HG03378 (cell line): ENCODE measurements at regions not wholly inside any gene's neighbourhood (a gene's known extent, or its start where the extent isn't known, plus 50 kb on each side); places are given as distances from the start of the nearest gene placed in this dataset.

ENCODE experiments used
- ATAC-seq: cut with Tn5 transposase; IDR thresholded peaks from one replicate; pipeline ENCODE4 v1.9.1; 2021; ENCODE audit warnings: mild to moderate bottlenecking, moderate library complexity; ENCODE audit not compliant: unreplicated experiment

DNA sequence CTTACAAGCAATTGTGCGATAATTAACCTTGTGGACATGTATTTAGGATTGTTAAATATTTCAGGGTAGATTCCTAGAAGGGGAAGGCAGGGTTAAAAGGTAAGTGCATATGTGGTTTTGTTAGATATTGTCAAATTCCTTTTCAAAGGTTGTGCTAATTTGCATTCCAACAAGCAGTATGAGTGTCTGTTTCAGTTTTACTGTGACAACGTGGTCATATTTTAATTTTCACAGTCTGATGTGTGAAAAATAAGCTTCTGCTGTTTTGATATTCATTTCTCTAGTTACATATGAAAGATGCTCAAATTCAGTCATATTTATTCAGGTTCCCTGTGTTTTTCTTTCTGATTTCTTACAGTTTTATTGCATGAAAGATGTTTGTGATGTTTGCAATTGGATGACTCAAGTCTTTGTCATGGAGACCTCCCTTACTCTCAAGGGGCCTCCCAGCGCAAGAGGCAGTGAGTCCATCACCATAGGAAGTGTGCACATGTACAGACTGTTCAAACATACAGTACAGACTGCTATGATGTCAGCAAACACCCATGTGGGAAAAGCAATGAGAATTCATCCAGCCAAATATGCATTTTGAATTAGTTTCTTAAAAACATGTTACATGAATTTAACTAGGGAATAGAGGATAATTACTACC lies 310.8 kb downstream of the GALR1 start:
- peak; percentile 92 for ATAC-seq

DNA sequence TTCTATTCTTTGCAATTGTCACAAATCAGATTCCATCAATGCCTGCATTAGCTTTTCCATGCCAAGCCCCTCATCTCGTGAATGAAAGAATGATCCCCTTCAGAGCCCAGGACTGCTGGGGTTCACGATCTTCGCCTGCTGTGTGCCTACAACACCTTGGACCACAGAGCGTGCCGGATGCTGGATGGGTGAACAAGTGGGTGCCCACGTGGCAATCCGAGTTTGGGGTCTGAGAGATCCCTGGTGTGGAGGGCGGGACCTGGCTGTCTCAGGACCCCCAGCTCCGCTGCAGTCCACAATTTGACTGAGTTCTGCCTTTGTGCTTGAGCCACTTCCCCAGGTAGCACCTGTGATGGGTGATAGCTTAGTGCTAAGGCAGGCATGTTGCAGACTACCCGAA lies 317.0 kb downstream of the GALR1 start:
- ATAC-seq: no peak

DNA sequence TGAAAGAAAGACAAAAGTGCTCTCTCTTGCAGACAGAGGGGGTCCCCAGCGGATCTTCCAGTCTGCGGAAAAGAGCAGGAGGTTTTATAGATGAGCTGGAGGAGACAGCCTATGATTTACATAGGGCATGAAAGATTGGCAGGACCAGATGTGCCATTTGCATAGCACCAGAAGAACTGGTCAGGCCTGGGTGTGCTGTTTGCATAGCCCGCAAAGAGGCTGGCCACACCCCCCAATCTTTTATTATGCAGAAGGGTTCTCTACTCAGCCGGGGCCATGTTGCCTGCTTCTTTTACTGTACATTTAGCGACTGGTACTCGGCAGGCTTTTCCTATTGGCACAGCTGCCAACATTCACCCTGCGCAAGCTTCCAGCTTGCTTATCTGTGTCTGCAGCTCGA lies 317.6 kb downstream of the GALR1 start:
- ATAC-seq: no peak

DNA sequence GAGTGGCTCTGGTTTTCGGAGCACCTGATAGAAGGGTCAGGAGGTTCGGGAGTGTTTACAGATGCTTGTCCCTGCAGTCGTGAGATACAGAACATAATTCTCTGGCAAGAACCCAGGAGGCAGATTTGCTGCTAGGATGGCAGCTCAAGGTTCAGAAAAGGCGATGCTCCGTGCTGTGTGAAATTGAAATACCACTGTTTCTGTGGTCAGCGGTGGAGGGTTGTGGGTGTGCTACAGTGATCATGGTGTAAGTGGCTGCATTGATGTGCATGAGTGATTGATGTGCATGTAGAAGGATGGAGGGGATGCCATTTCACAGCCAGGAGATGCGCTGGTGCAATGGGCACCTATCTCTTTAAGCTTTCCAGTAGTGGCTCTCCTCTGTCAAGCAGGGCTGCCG lies 322.1 kb downstream of the GALR1 start:
- no peak for ATAC-seq

- ATAC-seq: no peak
These were observed 322.9 kb downstream of the GALR1 start for GRCh38 chr18:77572537-77572936.

DNA sequence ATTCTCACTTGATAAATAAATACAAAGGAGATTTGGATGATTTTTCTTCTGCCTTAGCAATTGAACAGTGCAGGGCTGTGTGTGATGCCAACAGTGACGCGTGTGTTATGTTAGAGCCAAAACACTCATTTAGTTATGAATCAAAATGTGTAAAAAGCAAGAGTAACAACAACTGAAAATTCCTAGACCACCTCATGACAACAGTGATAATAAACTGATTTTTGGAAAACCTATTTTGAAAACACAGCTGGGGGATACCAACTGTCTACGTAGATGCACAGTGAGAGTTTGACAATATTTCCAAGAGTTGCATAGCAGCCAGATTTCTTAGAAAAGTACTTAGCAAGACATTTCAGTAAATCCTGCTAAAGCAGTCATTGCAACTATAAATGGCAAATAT lies 323.9 kb downstream of the GALR1 start:
- ATAC-seq: no peak

- no peak for ATAC-seq
These were observed 341.4 kb downstream of the GALR1 start for GRCh38 chr18:77590943-77591515.

DNA sequence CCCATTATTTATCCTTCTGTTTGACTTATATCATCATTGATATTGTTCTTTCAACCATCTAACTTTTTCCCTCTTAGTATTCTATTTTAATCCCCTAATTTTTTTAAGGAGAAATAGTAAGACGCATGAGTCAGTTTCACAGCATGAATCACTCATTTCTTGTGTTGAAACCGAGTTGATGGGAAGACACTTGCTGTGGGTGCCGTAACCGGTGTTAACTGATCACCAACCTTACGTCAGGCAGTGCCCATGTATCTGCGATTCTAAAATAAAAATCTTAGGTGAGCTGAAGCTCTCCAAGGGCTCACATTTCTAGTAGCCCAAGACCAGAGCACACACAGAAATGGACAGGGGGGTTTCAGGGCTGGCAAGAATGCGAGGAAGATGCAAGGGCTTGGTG lies 348.1 kb downstream of the GALR1 start:
- no peak for ATAC-seq

- no peak for ATAC-seq
These were observed 351.0 kb downstream of the GALR1 start for GRCh38 chr18:77600674-77601073.

DNA sequence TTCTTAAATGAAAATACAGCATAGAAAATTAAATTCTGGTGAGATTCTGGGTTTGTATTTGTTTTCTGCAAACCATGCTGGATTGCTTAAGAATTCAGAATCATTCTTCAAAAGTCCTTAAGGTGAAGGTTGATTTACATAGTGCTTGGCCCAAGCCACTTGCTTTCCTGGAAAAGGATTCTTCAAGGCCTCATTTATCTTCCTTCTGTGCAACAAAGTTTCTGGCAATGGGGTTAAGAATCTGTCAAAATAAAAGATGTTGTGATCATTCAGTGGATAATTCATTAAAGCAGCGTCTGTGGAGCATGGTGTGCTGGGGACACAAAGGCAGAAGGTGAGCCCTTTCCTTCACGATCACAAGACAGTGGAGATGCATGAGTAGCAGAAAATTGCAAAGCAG lies 351.9 kb downstream of the GALR1 start:
- ATAC-seq: no peak

DNA sequence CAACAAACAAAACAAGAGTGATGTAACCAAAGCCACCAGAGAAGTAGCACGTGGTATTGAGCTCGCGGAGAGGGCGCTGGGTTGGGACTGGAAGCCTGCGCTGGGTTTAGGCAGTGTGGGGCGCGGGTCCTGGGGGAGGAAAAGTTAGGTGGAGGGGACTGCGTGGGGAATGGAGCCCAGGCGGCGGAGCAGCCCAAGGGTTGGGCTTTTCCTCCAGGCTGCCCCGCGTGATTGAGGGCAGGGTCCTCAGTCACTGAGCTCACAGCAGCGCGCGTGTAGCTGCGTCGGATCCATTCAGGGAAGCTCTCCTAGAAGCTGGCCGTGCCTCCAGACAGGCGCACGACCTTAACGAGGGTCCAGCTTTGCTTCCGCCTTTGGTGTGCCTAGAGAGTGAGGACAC lies 357.4 kb downstream of the GALR1 start:
- no peak for ATAC-seq

DNA sequence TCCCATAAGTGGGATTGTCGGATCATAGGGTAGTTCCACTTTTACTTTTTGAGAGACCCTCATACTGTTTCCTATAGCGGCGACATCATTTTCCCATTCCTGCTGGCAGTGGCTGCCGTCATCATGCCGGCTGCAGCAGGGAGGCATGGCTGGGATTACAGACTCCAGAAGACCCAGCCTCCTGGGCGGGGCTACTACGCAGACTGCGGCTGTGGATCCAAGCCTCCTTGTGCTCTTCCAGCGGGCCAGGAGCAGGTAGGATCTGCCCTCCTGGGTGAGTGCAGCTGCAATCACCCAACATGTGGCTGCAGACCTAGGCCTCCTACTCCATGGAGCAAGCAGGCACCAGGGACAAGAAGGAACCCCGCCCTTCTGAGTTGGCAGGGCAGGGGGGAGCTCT lies 359.2 kb downstream of the GALR1 start:
- no peak for ATAC-seq

DNA sequence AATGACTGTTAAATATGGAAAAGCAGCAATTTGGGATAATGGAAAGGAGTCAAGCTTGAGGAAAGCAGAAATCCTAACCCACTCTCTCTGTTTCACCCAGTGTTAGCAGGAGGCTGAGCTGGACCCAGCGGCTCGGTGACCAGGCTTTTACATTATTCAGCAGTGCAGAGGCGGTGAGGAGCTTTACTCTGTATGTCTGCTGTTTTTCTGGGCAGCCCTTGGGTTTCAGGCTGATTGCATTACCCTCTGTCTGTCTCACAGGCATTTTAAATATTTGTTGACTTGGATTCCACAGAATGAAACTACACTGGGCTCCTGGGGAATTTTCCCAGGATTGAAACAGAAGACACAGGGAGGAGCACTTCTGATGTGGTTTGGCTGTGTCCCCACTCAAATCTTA lies 368.0 kb downstream of the GALR1 start:
- ATAC-seq: no peak

GRCh38 chr18:77619525-77619924 lies 369.9 kb downstream of the GALR1 start:
- no peak for ATAC-seq

DNA sequence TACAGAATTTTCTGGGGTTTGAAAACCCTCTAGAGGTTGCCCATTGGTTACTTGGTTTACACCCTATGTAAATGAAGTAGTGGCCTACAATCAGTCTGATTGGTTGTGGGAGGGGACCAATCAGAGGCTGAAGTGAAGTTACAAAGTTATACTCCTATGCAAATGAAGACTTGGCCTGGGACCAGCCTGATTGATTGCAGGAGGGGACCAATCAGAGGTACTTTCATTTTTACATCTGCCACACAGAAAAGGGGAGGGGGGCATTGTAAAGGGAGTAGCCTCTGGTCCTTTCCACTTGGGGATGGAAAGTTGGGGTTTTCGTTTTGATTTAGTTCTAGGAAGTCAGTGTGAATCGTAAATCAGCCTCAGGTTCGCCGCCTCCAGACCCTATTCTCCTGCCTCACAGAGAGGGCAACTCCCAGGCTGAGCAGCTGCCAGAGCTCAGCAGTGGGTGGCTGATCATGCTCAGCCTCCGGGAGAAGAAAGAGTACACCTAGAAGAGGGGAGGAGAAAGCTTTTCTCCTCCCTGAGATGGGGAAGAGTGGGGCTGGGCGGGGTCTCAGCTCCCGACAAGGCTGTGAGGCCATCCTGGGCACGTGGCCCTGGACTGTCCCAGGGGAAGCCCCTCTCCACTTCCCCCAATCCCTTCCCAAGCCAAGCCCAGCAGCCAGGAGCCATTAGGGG lies 372.5 kb downstream of the GALR1 start:
- no peak for ATAC-seq

DNA sequence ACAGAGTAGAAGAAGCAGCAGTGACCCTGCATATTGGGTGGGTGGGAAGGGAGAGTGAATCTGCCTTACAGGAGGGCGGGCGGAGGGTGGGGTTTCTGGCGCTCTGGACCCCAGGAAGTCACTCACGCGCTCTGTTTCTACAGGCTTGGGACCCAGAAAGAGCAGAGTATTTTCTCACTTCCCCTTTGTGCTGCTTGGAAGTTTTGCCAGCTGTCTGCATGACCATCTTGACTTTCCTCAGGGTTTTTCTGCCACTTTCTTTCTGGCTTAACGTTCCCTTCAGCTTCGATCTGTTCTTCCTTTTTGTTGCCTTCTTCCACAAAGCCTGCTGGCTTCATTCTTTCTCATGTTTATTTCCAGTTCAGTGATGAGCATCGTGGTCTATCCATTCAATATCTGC lies 383.1 kb downstream of the GALR1 start:
- ATAC-seq: no peak

DNA sequence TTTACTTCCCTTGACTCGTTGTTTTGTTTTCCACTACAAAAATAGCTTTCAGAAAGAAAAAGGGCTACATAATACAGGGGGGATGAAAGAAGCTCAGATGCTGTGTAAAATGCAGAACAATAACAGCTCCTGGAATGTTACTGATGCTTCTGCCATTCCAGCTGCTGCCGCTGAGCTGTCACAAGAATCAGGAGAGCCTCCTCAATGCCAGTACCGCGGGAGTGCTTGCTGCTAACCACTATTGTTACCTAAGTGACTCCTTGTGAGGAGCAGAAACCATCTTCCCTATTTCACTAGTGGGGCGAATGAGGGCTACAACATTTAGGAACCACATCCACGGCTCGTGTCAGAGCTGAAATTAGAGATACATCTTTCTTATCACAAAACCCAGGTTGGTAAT lies 384.8 kb downstream of the GALR1 start:
- no peak for ATAC-seq

DNA sequence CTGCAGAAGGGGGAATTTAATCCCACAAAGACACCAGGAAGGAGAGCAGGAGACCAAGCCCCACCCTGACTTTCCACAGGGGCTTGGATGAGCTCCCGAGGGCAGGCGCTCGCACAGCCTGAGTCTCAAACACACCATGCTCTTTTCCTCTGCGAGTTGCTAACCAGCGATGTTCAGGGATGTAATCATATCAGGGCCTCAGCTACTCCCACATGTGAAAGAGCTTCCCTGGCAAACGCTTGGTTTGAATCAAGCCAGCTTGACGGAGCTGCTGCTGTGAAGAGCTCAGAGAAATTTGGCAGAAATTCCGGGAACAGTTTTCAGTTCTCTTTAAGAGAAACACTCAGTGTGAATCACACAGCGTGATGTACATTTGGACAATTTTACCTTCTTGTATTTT lies 385.8 kb downstream of the GALR1 start:
- ATAC-seq: no peak

- no peak for ATAC-seq
These were observed 386.2 kb downstream of the GALR1 start for GRCh38 chr18:77635858-77636257.

GRCh38 chr18:77645170-77645872 lies 395.7 kb downstream of the GALR1 start:
- no peak for ATAC-seq

- ATAC-seq: no peak
These were observed 397.8 kb downstream of the GALR1 start for GRCh38 chr18:77647472-77647871.

- ATAC-seq: no peak
These were observed 398.8 kb downstream of the GALR1 start for GRCh38 chr18:77648411-77648810.
